ENCODE measurements at regions not wholly inside any gene's neighbourhood (a gene's known extent, or its start where the extent isn't known, plus 50 kb on each side); places are given as distances from the start of the nearest gene placed in this dataset.

- H3K4me2 ChIP-seq (ENCODE audit: low read length) = no peak overlapping the region
- H3K9me3 ChIP-seq (ENCODE audit: low read length) = no peaks in the 10 kb centered on the region
- H3K4me1 ChIP-seq (ENCODE audit: insufficient read depth, low read length, poor library complexity, severe bottlenecking) = no peaks in the 10 kb centered on the region
- no peaks in the 10 kb centered on the region for H3K79me2 ChIP-seq (ENCODE audit: insufficient read depth, low read depth, low read length)
- H3K27ac ChIP-seq (ENCODE audit: low read depth, low read length, poor library complexity, severe bottlenecking) = no peak overlapping the region
- no peaks in the 10 kb centered on the region for H3K9me2 ChIP-seq (ENCODE audit: insufficient read depth, low read length)
- no peak for DNase-seq (ENCODE audit: low spot score)
- intact Hi-C loops (cut with micrococcal nuclease; ENCODE audit: unreplicated experiment) = no loop called here
- no TSS peak for BruUV-seq (replicated peaks)
- ChIA-PET POLR2A (no interaction called here), CTCF (ENCODE audit: unreplicated experiment) (no interaction called here)
- H3K4me3 ChIP-seq (ENCODE audit: low read depth, low read length, poor library complexity, severe bottlenecking) = no peak overlapping the region
- H3K36me3 ChIP-seq (ENCODE audit: insufficient read depth, low read length) = no peaks in the 10 kb centered on the region
- TF ChIP-seq CTCF (conservative IDR thresholded peaks at IDR 0.05; ENCODE audit: low read length) = no peak
- no peak overlapping the region for H2AFZ ChIP-seq (ENCODE audit: low read length)
- H4K20me1 ChIP-seq (ENCODE audit: insufficient read depth, low read length) = no peaks in the 10 kb centered on the region
These were observed 60.3 kb downstream of the FOXL1 start for GRCh38 chr16:86638642-86639041.

GRCh38 chr16:86639354-86639753 lies 61.0 kb downstream of the FOXL1 start:
- Histone ChIP-seq H3K4me2 (ENCODE audit: low read length) (no peak overlapping the region), H3K36me3 (ENCODE audit: insufficient read depth, low read length) (no peaks in the 10 kb centered on the region), H3K4me3 (ENCODE audit: low read depth, low read length, poor library complexity, severe bottlenecking) (no peak overlapping the region), H4K20me1 (ENCODE audit: insufficient read depth, low read length) (no peaks in the 10 kb centered on the region), H3K9me2 (ENCODE audit: insufficient read depth, low read length) (no peaks in the 10 kb centered on the region), H2AFZ (ENCODE audit: low read length) (no peak overlapping the region), H3K79me2 (ENCODE audit: insufficient read depth, low read depth, low read length) (no peaks in the 10 kb centered on the region), H3K9me3 (ENCODE audit: low read length) (no peaks in the 10 kb centered on the region), H3K4me1 (ENCODE audit: insufficient read depth, low read length, poor library complexity, severe bottlenecking) (no peaks in the 10 kb centered on the region), H3K27ac (ENCODE audit: low read depth, low read length, poor library complexity, severe bottlenecking) (no peak overlapping the region)
- BruUV-seq (replicated peaks) = no TSS peak
- TF ChIP-seq EZH2phosphoT487 (IDR thresholded peaks at IDR 0.05; ENCODE audit: borderline replicate concordance, low read depth, low read length) = no peak
- no peak for TF ChIP-seq CTCF (conservative IDR thresholded peaks at IDR 0.05; ENCODE audit: low read length)
- intact Hi-C loops (cut with micrococcal nuclease; ENCODE audit: unreplicated experiment) = no loop called here
- ChIA-PET CTCF (ENCODE audit: unreplicated experiment) (interaction anchor here (0.6 kb wide), 1 partner anchor 275 kb away, joined by 5 read pairs; no protein-coding TSS in a partner anchor), POLR2A (interaction anchor here (0.6 kb wide), 1 partner anchor 108 kb away, joined by 3 read pairs; no protein-coding TSS in a partner anchor)
- no peak for DNase-seq (ENCODE audit: low spot score)

- H4K20me1 ChIP-seq (ENCODE audit: insufficient read depth, low read length) = no peaks in the 10 kb centered on the region
- POLR2A ChIA-PET = no interaction called here
These were observed 62.0 kb downstream of the FOXL1 start for GRCh38 chr16:86640265-86640843.

More at GRCh38 chr16:86640265-86640843, 62.0 kb downstream of the FOXL1 start:
- H3K9me3 ChIP-seq (ENCODE audit: low read length) = no peaks in the 10 kb centered on the region
- intact Hi-C loops (cut with micrococcal nuclease; ENCODE audit: unreplicated experiment) = no loop called here
- no peak overlapping the region for H3K4me3 ChIP-seq (ENCODE audit: low read depth, low read length, poor library complexity, severe bottlenecking)
- H2AFZ ChIP-seq (ENCODE audit: low read length) = no peak overlapping the region
- no peak overlapping the region for H3K4me2 ChIP-seq (ENCODE audit: low read length)
- DNase-seq (ENCODE audit: low spot score) = no peak
- H3K4me1 ChIP-seq (ENCODE audit: insufficient read depth, low read length, poor library complexity, severe bottlenecking) = no peaks in the 10 kb centered on the region
- H3K9me2 ChIP-seq (ENCODE audit: insufficient read depth, low read length) = no peaks in the 10 kb centered on the region
- no peak overlapping the region for H3K27ac ChIP-seq (ENCODE audit: low read depth, low read length, poor library complexity, severe bottlenecking)
- CTCF ChIA-PET (ENCODE audit: unreplicated experiment) = no interaction called here
- no peaks in the 10 kb centered on the region for H3K79me2 ChIP-seq (ENCODE audit: insufficient read depth, low read depth, low read length)
- no TSS peak for BruUV-seq (replicated peaks)
- TF ChIP-seq CTCF (conservative IDR thresholded peaks at IDR 0.05; ENCODE audit: low read length) (no peak), EZH2phosphoT487 (IDR thresholded peaks at IDR 0.05; ENCODE audit: borderline replicate concordance, low read depth, low read length) (no peak)
- no peaks in the 10 kb centered on the region for H3K36me3 ChIP-seq (ENCODE audit: insufficient read depth, low read length)

Data from OCI-LY7 (cell line).